GM12891 (cell line): ENCODE measurements at regions not wholly inside any gene's neighbourhood (a gene's known extent, or its start where the extent isn't known, plus 50 kb on each side); places are given as distances from the start of the nearest gene placed in this dataset.

ENCODE experiments used
- DNase-seq: peaks from one replicate; pipeline ENCODE4 v3.0.0; 2011; ENCODE audit warnings: low spot score; ENCODE audit not compliant: insufficient read length
- FAIRE-seq: peaks from 2 replicates; lab custom pipeline; 2011; peaks lifted over from hg19 to GRCh38; lab: Jason Lieb, UNC
- PAX5 ChIP-seq: IDR thresholded peaks from 2 replicates; pipeline ENCODE4 v1.6.1; 2011; ENCODE audit warnings: low read length, moderate library complexity, mild to moderate bottlenecking; ENCODE audit not compliant: insufficient read depth, severe bottlenecking
- POLR2A ChIP-seq: IDR thresholded peaks from 2 replicates; pipeline ENCODE4 v1.6.1; 2011; ENCODE audit warnings: low read depth, low read length, control low read depth
- POLR2AphosphoS5 ChIP-seq: IDR thresholded peaks from 2 replicates; pipeline ENCODE4 v1.6.1; 2011; ENCODE audit warnings: low read depth, low read length, control low read depth
- POU2F2 ChIP-seq: IDR thresholded peaks from 2 replicates; pipeline ENCODE4 v1.6.1; 2011; ENCODE audit warnings: low read depth, mild to moderate bottlenecking, control low read depth, low read length, moderate library complexity
- SPI1 ChIP-seq: IDR thresholded peaks from 2 replicates; pipeline ENCODE4 v1.6.1; 2011; ENCODE audit warnings: low read depth, low read length, control low read depth
- TAF1 ChIP-seq: IDR thresholded peaks from 2 replicates; pipeline ENCODE4 v1.6.1; 2011; ENCODE audit warnings: low read depth, low read length, control low read depth

DNA sequence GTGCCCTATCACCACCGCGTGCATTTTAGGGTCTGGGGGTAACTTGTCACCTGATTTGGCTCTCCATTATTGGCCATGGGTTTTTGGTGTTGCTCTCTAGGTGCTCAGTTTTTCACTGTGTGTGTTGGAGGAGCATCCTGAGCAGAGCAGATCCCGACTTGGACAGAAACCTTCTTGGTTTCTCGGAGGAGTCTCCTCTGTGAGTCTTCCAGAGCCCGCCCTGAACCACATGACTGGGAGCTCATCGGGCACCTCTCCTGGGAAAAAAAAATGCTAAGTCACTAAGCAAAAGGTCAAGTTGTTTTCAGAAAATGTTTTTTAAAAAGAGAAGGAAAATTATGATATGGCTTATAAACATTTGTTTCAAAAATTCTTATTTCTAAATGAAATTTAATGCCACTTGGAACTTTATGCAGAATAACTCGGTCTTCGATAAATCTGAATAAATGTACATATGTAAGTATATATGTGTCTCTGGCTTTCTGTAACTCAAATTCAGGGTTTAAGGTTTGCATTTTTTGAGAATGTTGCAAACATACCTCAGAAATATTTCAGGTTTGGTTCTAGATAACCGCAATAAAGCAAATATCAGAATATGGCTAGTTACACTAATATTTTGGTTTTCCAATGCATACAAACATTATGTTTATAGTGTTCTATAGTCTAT, 255.2 kb downstream of the AUH start:
- FAIRE-seq (no peak), DNase-seq (no peak)
- TF ChIP-seq POU2F2 (no peak), PAX5 (no peak), POLR2AphosphoS5 (no peak), POLR2A (no peak), SPI1 (no peak), TAF1 (no peak)

DNA sequence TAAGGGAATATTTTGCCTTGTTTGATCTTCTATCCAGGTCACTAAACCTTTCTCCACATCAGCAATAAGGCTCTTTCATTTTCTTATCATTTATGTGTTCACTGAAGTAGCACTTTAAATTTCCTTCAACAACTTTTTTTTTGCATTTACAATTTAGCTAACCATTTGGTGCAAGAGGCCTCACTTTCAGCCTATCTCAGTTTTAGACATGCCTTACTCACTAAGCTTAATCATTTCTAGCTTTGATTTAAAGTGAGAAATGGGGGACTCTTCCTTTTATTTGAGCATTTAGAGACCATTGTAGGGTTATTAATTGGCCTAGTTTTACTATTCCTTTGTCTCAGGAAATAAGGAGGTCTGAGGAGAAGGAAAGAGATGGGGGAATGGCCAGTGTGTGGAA, 250.5 kb downstream of the AUH start:
- FAIRE-seq (no peak), DNase-seq (no peak)
- TF ChIP-seq POU2F2 (no peak), POLR2AphosphoS5 (no peak), SPI1 (no peak), PAX5 (no peak), POLR2A (no peak), TAF1 (no peak)

DNA sequence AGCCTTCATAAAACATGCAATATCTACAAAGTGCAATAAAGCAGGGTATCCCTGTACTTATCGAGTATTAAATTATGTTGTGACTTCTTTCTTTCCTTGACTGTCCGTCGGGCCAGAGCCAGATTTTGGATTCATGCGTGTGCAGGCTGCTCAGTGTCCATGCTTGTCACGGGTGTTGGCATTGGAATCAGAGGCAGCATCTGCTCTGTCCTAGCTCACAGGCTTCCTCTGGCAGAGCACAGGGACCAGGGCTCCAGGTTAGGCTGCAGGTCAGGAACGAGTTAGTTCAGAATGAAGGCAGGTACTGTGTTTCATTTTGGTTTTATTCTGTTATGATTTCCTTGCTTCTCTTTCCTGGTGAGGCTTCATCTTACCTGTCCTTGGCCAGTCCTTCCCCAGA, 249.8 kb downstream of the AUH start:
- FAIRE-seq (no peak), DNase-seq (no peak)
- TF ChIP-seq POU2F2 (no peak), PAX5 (no peak), POLR2A (no peak), TAF1 (no peak), POLR2AphosphoS5 (no peak), SPI1 (no peak)

DNA sequence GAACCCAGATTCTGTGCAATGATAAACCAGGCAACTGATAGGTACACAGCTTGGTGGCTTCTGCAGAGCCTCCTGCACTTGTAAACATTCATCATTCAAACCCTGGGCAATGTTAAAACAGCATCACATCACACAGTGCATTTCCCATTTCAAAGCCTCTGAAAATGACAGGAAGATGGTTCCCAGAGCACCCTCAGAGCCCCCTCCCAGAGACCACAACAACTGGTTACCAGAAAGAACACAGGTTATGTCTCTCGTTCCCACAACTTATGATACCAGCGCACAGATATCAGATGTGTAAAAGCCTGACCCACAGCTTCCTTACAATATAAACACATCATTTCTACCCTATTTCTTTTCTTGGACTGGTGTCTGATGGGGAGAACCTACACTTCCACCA, 248.7 kb downstream of the AUH start:
- FAIRE-seq (no peak), DNase-seq (no peak)
- TF ChIP-seq POU2F2 (no peak), SPI1 (no peak), TAF1 (no peak), POLR2AphosphoS5 (no peak), PAX5 (no peak), POLR2A (no peak)

DNA sequence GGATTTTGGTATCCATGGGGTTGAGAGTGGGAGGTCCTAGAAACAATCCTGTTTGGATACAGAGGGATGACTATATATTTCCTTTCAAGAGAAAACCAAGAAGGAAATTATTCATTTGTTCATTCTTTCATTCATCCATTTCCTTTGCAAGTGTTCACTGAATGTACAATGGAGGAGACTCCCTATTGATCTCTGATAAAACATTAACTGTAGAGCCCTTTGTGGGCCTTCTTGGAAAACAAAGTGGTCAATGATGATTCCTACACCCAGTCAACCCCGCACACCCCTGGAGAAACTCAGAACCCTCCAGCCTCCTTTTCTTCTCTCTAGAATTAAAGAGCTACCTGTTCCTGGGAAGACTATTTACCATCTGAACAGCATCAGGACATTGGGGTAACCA, 247.3 kb downstream of the AUH start:
- DNase-seq, result no peak
- FAIRE-seq, result no peak
- TF ChIP-seq POLR2A (no peak), POLR2AphosphoS5 (no peak), TAF1 (no peak)

DNA sequence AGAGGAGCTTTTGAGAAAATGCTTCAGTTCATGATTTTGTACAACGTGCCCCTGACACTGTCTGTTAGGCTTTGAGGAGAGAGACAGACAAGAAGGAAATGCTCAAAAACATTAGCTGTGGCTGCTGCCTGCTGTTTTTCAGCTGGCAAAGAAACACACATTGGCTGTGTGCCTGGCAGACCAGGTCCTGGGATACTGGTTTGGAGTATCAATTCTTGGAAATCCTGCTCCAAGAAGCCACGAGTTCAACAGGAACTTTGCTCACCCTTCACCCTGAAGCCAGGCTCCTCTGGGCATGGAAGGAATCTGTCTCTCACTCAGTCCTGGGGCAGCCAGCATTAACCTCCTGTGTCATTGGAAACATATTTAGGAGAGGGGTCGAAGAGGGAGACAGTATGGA, 245.5 kb downstream of the AUH start:
- FAIRE-seq (no peak), DNase-seq (no peak)
- TF ChIP-seq SPI1 (no peak), TAF1 (no peak), POU2F2 (no peak), POLR2AphosphoS5 (no peak), POLR2A (no peak), PAX5 (no peak)

DNA sequence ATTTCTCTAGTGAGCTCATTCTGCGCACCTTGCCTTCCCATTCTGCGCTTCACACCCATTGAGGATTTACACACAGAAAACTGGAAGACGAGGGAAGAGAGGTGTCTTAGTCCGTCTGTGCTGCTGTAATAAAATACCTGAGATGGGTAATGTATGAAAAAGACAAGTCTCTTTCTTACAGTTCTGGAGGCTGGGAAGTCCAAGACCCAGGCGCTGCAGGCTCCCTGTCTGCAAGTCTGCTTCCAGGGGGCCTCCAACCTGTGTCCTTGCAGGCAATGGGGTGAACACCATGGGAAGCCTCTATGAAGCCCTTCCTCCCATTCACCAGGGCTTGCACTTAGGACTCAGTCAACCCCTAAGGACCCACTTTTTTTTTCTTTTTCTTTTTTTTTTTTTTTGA, 245.0 kb downstream of the AUH start:
- TF ChIP-seq TAF1 (no peak), SPI1 (no peak), POLR2A (no peak), POLR2AphosphoS5 (no peak), PAX5 (no peak), POU2F2 (no peak)
- no peak for FAIRE-seq
- DNase-seq, result no peak

DNA sequence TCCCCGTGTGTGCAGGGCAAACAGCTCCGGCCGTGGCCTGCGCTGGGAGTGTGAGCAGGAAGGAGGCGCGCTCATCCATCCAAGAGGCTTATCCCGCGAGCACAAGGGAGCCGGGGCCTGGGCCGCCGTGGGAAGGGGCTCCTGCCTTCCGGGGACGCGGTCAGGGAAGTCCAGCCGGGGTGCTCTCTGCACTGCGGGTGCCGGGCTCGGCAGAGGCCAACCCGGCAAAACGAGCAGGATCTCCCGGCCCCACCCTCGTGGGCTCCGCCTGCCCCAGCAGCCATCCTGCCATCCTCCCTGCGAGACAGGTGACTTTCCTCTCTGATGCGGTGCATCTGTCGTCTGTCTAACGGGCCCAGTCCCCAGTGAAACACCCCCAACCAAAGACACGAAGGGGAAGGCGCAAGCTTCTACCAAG, 244.2 kb downstream of the AUH start:
- FAIRE-seq (no peak), DNase-seq (no peak)
- no peak for TF ChIP-seq PAX5
- TF ChIP-seq POLR2A, result no peak
- TF ChIP-seq SPI1, result no peak
- TF ChIP-seq POU2F2, result no peak
- no peak for TF ChIP-seq TAF1
- no peak for TF ChIP-seq POLR2AphosphoS5

DNA sequence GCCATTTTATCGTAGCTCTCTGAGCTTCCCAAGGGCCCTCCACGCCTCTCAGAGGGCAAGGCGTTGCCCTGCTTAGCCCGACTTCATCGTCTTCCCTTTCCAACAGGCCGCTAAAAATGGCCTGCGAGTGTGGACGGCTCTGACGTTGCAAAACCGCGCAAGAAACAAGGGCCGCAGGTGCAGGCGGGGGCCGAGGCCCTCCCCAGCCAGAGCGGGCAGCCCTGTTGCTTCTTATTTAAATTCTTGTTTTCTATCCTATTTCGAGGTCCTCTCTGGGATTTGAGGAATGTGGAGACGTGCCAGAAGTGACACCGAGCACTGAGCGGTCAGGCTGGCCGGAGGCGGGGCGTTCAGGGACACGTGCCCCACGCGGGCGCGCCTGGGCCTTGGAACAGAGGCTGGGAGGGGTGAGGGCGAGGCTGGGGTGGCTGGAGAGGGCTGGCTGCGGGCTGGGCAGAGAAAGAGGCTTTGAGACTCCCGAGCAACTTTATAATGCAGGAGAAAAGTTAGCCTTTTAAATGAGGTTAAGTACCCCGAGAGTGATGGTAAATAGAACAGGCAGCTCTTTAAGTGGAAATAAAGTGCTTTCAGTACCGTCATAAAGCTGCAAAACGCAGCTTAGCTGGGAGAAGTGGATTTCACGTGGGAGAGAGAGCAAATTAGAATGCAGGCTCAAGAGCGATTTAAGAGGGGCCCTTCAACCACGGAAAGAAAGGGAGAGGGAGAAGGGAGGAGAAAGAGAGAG, 243.6 kb downstream of the AUH start:
- no peak for TF ChIP-seq POLR2AphosphoS5
- TF ChIP-seq PAX5, result no peak
- TF ChIP-seq POU2F2, result no peak
- TF ChIP-seq POLR2A, result no peak
- TF ChIP-seq TAF1, result no peak
- TF ChIP-seq SPI1, result no peak
- FAIRE-seq (no peak), DNase-seq (no peak)

DNA sequence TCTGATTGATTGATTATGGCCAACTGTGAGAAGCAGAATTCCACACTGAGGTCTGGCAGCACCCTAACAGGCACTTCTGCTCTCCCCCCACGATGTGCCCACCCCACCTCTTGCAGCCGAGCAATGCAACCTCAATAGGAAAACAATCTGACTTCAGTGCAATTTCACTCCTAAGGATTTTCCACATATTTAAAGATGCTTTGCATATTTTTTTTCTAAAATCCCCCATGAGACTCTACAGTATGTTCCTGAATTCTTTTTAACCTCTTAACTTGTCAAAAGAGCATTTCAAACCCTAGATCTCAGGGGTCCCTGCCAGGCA, 243.1 kb downstream of the AUH start:
- DNase-seq (no peak), FAIRE-seq (no peak)
- no peak for TF ChIP-seq PAX5
